Left ventricle myocardium superior (tissue), 1 donor: ENCODE measurements at regions not wholly inside any gene's neighbourhood (a gene's known extent, or its start where the extent isn't known, plus 50 kb on each side); places are given as distances from the start of the nearest gene placed in this dataset.
"Not testable (repeated sequence)": the region's sequence is repeated elsewhere in the genome, so short reads cannot be mapped to it uniquely, and the experiment has no call there.

ENCODE experiments used
- ATAC-seq: fragments of 200-7000 bp; cut with Tn5 transposase; one replicate; pipeline ENCODE4 v1.9.1; 2020; ENCODE audit warnings: mild to moderate bottlenecking, moderate library complexity
- DNase-seq: peaks from one replicate; pipeline ENCODE4 v3.0.0-alpha.2; 2020
- intact Hi-C: fragments of 100-400 bp; cut with micrococcal nuclease; formaldehyde crosslinking; loops from one replicate; pipeline ENCODE4 v1.11.0; 2022
- donor health status: DM: no; HTN: yes; CAD: no; lungs with severe emphysema.

- ATAC-seq (peak; percentile 94), DNase-seq (peak; percentile 52)
- intact Hi-C loops, result no loop called here
Observed at GRCh38 chr6:25138233-25138933, 140.8 kb upstream of the CARMIL1 start.

- intact Hi-C loops, result no loop called here
- ATAC-seq (no peak), DNase-seq (no peak)
Observed at GRCh38 chr6:25138934-25139415, 140.2 kb upstream of the CARMIL1 start.

GRCh38 chr6:25139608-25140007 lies 139.6 kb upstream of the CARMIL1 start:
- DNase-seq, ATAC-seq, intact Hi-C loops: not testable (repeated sequence)

GRCh38 chr6:25142506-25142905 lies 136.7 kb upstream of the CARMIL1 start:
- DNase-seq, result no peak
- intact Hi-C loops, result no loop called here
- no peak for ATAC-seq

GRCh38 chr6:25144919-25145318 lies 134.3 kb upstream of the CARMIL1 start:
- intact Hi-C loops, result no loop called here
- DNase-seq (no peak), ATAC-seq (no peak)

GRCh38 chr6:25147223-25147622 lies 132.0 kb upstream of the CARMIL1 start:
- DNase-seq (no peak), ATAC-seq (no peak)
- intact Hi-C loops, result no loop called here

GRCh38 chr6:25150031-25150430 lies 129.1 kb upstream of the CARMIL1 start:
- ATAC-seq (no peak), DNase-seq (no peak)
- intact Hi-C loops, result no loop called here

- intact Hi-C loops, result no loop called here
- no peak for DNase-seq
- ATAC-seq, result no peak
Observed at GRCh38 chr6:25150863-25151262, 128.3 kb upstream of the CARMIL1 start.

- DNase-seq, result no peak
- ATAC-seq, result no peak
- intact Hi-C loops, result no loop called here
Observed at GRCh38 chr6:25153079-25153478, 126.1 kb upstream of the CARMIL1 start.

- intact Hi-C loops, result no loop called here
- ATAC-seq (no peak), DNase-seq (no peak)
Observed at GRCh38 chr6:25154034-25154596, 125.1 kb upstream of the CARMIL1 start.

GRCh38 chr6:25155211-25155610 lies 124.0 kb upstream of the CARMIL1 start:
- no peak for ATAC-seq
- no peak for DNase-seq
- intact Hi-C loops, result no loop called here

GRCh38 chr6:25156123-25156522 lies 123.1 kb upstream of the CARMIL1 start:
- ATAC-seq (no peak), DNase-seq (no peak)
- intact Hi-C loops, result no loop called here

GRCh38 chr6:25157183-25157582 lies 122.0 kb upstream of the CARMIL1 start:
- no peak for DNase-seq
- intact Hi-C loops, result no loop called here

GRCh38 chr6:25157842-25158241 lies 121.3 kb upstream of the CARMIL1 start:
- intact Hi-C loops, result no loop called here
- no peak for DNase-seq
- ATAC-seq, result no peak

More at GRCh38 chr6:25157183-25157582, 122.0 kb upstream of the CARMIL1 start:
- ATAC-seq, result no peak

GRCh38 chr6:25160134-25160533 lies 119.0 kb upstream of the CARMIL1 start:
- ATAC-seq, DNase-seq, intact Hi-C loops: not testable (repeated sequence)

GRCh38 chr6:25165177-25165576 lies 114.0 kb upstream of the CARMIL1 start:
- no peak for DNase-seq
- intact Hi-C loops, result no loop called here

GRCh38 chr6:25165800-25166199 lies 113.4 kb upstream of the CARMIL1 start:
- ATAC-seq (no peak), DNase-seq (no peak)
- intact Hi-C loops, result no loop called here

More at GRCh38 chr6:25165177-25165576, 114.0 kb upstream of the CARMIL1 start:
- no peak for ATAC-seq

- intact Hi-C loops, result no loop called here
- DNase-seq, result no peak
- ATAC-seq, result no peak
Observed at GRCh38 chr6:25166955-25167748, 112.0 kb upstream of the CARMIL1 start.

GRCh38 chr6:25167961-25168360 lies 111.2 kb upstream of the CARMIL1 start:
- intact Hi-C loops, result no loop called here
- ATAC-seq (no peak), DNase-seq (no peak)

- intact Hi-C loops, result no loop called here
- DNase-seq (no peak), ATAC-seq (no peak)
Observed at GRCh38 chr6:25168637-25169036, 110.5 kb upstream of the CARMIL1 start.
